IMR-90 (cell line): ENCODE measurements at regions not wholly inside any gene's neighbourhood (a gene's known extent, or its start where the extent isn't known, plus 50 kb on each side); places are given as distances from the start of the nearest gene placed in this dataset.

Experiments
- ATAC-seq: fragments of 200-7000 bp; cut with Tn5 transposase; 2 replicates; pipeline ENCODE4 v1.9.1; 2020; ENCODE audit warnings: low read depth, mild to moderate bottlenecking, moderate library complexity
- BruUV-seq: library from RNA; stranded (reverse); fragments of 400-500 nt; replicated peaks from 2 replicates; lab custom pipeline; 2021; lab: Mats Ljungman, UMichigan
- CTCF ChIA-PET: fragments of 300-600 bp; formaldehyde crosslinking; extraction: SDS; loops from one replicate; lab custom pipeline; 2021; ENCODE audit warnings: antibody characterized with exemption; lab: Yijun Ruan, JAX
- POLR2A ChIA-PET: fragments of 300-600 bp; sonication (Branson Sonifier 250); formaldehyde crosslinking; loops from one replicate; lab custom pipeline; 2022; ENCODE audit warnings: antibody characterized with exemption; ENCODE audit not compliant: unreplicated experiment; lab: Charles Lee
- DNase-seq: peaks from one replicate; pipeline ENCODE4 v3.0.0; 2013
- H2AFZ ChIP-seq: replicated peaks from 2 replicates; pipeline ENCODE3; 2013; ENCODE audit warnings: low read length, mild to moderate bottlenecking; ENCODE audit not compliant: poor library complexity
- H2AK5ac ChIP-seq: 2 replicates; pipeline ENCODE4 v1.6.1; 2013; ENCODE audit warnings: low read depth, low read length, inconsistent platforms
- H2AK9ac ChIP-seq: replicated peaks from 2 replicates; pipeline ENCODE3; 2013; ENCODE audit warnings: mild to moderate bottlenecking, low read depth, low read length, moderate library complexity; ENCODE audit not compliant: poor library complexity
- H2BK120ac ChIP-seq: 2 replicates; pipeline ENCODE4 v1.6.1; 2013; ENCODE audit warnings: low read depth, low read length, inconsistent platforms
- H2BK15ac ChIP-seq: 3 replicates; pipeline ENCODE4 v1.6.1; 2013; ENCODE audit warnings: low read depth, low read length, inconsistent platforms
- H2BK20ac ChIP-seq: 2 replicates; pipeline ENCODE4 v1.6.1; 2013; ENCODE audit warnings: low read depth, mild to moderate bottlenecking, inconsistent platforms, low read length, moderate library complexity
- H2BK5ac ChIP-seq: 2 replicates; pipeline ENCODE4 v1.6.1; 2013; ENCODE audit warnings: mild to moderate bottlenecking, low read depth, low read length, inconsistent platforms; ENCODE audit not compliant: poor library complexity, severe bottlenecking
- H3K14ac ChIP-seq: replicated peaks from 2 replicates; pipeline ENCODE4 v1.6.1; 2013; ENCODE audit warnings: low read depth, low read length, inconsistent platforms
- H3K18ac ChIP-seq: 2 replicates; pipeline ENCODE4 v1.6.1; 2013; ENCODE audit warnings: low read depth, low read length, control low read depth
- H3K23ac ChIP-seq: 2 replicates; pipeline ENCODE4 v1.6.1; 2013; ENCODE audit warnings: low read depth, low read length, inconsistent platforms
- H3K27ac ChIP-seq: 2 replicates; pipeline ENCODE4 v1.5.1; 2013; ENCODE audit warnings: mild to moderate bottlenecking, control low read depth, low read length; ENCODE audit not compliant: insufficient read depth
- H3K27me3 ChIP-seq: 2 replicates; pipeline ENCODE4 v1.6.1; 2013; ENCODE audit warnings: low read length; ENCODE audit not compliant: control insufficient read depth, insufficient read depth
- H3K36me3 ChIP-seq: 2 replicates; pipeline ENCODE4 v1.6.1; 2013; ENCODE audit warnings: low read length, mixed read lengths; ENCODE audit not compliant: control insufficient read depth, insufficient read depth
- H3K4ac ChIP-seq: 2 replicates; pipeline ENCODE4 v1.6.1; 2013; ENCODE audit warnings: low read depth, low read length, inconsistent platforms
- H3K4me1 ChIP-seq: 2 replicates; pipeline ENCODE4 v1.6.1; 2013; ENCODE audit warnings: low read length, mixed read lengths; ENCODE audit not compliant: control insufficient read depth, insufficient read depth
- H3K4me2 ChIP-seq: 2 replicates; pipeline ENCODE4 v1.6.1; 2013; ENCODE audit warnings: low read depth, mild to moderate bottlenecking, control low read depth, low read length, moderate library complexity
- H3K4me3 ChIP-seq: 2 replicates; pipeline ENCODE4 v1.5.1; 2013; ENCODE audit warnings: low read depth, mild to moderate bottlenecking, control low read depth, low read length, moderate library complexity; ENCODE audit not compliant: insufficient read depth
- H3K56ac ChIP-seq: 2 replicates; pipeline ENCODE4 v1.6.1; 2013; ENCODE audit warnings: low read length, inconsistent platforms; ENCODE audit not compliant: insufficient read depth; ENCODE audit errors: extremely low read depth
- H3K79me1 ChIP-seq, 2 experiments: 2 replicates each; pipeline ENCODE4 v1.6.1; 2013; ENCODE audit warnings: low read length in 2 of 2, inconsistent platforms in 1 of 2, low read depth in 1 of 2
- H3K9ac ChIP-seq: 2 replicates; pipeline ENCODE4 v1.6.1; 2013; ENCODE audit warnings: low read depth, low read length, control low read depth
- H3K9me1 ChIP-seq: 2 replicates; pipeline ENCODE4 v1.6.1; 2013; ENCODE audit warnings: low read length, inconsistent platforms; ENCODE audit not compliant: insufficient read depth
- H3K9me3 ChIP-seq: 2 replicates; pipeline ENCODE4 v1.6.1; 2013; ENCODE audit warnings: low read length; ENCODE audit not compliant: control insufficient read depth, insufficient read depth
- H4K20me1 ChIP-seq: 2 replicates; pipeline ENCODE4 v1.6.1; 2013; ENCODE audit warnings: low read length, inconsistent platforms; ENCODE audit not compliant: insufficient read depth
- H4K5ac ChIP-seq: 2 replicates; pipeline ENCODE4 v1.6.1; 2013; ENCODE audit warnings: mild to moderate bottlenecking, low read depth, low read length, control low read depth
- H4K8ac ChIP-seq, 2 experiments: 2 replicates each; pipeline ENCODE4 v1.6.1; 2013; ENCODE audit warnings: low read depth in 2 of 2, low read length in 2 of 2, control low read depth in 1 of 2, inconsistent platforms in 1 of 2
- H4K91ac ChIP-seq: 2 replicates; pipeline ENCODE4 v1.6.1; 2013; ENCODE audit warnings: low read depth, low read length, inconsistent platforms; ENCODE audit not compliant: insufficient read depth
- WGBS, 2 experiments: methylation state at CpG; one replicate each; pipeline versions ENCODE4 v1.1.5 to v1.1.7; 2013; ENCODE audit warnings: missing lambda C conversion rate in 2 of 2; ENCODE audit not compliant: insufficient read length in 1 of 2; ENCODE audit errors: extremely low coverage in 2 of 2; 5-methylcytosine and 5-hydroxymethylcytosine counted together
- dilution Hi-C: fragments of 300-500 bp; cut with HindIII; formaldehyde crosslinking; loops from one replicate; pipeline ENCODE4 v1.14.3; 2018; ENCODE audit warnings: low sequenced_read_pairs; ENCODE audit not compliant: unreplicated experiment
- in situ Hi-C: fragments of 300-500 bp; cut with MboI; formaldehyde crosslinking; loops from 3 replicates; pipeline ENCODE4 v1.14.3; 2019; ENCODE audit warnings: low sequenced_read_pairs, inconsistent platforms, mixed read lengths
- intact Hi-C: fragments of 100-400 bp; cut with micrococcal nuclease; formaldehyde crosslinking; loops from 2 replicates; pipeline ENCODE4 v1.10.0; 2022
- TF ChIP-seq, protein P1 (sequence below): conservative IDR thresholded peaks from 2 replicates; pipeline ENCODE4 v1.5.1; 2012; ENCODE audit warnings: mild to moderate bottlenecking, low read depth, low read length, improper control_type of control experiment
- TF ChIP-seq, protein P2 (sequence below): fragments of 150-350 bp; IDR thresholded peaks from 2 replicates; pipeline ENCODE4 v1.6.1; 2017; ENCODE audit warnings: mild to moderate bottlenecking, antibody characterized with exemption, low read length, low read depth

DNA sequence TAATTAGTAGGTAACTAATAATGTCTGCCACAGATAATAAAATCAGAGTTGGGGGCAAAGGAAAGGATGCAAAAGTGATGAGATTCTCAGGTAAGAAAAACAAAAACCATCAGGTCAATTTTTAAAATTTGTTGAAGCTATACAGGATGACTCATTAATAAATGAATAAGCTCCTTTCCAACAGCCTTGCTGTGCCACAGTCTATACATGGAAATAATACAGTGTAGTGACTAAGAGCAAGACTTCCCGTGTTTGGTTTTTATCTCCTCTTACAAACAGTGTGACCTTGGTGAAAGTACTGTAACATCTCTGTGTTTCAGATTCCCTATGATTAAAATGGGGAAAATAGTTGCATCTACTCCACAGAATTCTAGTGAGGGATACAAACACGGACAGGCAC is 331.6 kb downstream of the PYDC2 start:
- no peak overlapping the region for H3K4ac ChIP-seq
- H2AFZ ChIP-seq, result no peak overlapping the region
- BruUV-seq, result no TSS peak
- no peak overlapping the region for H2BK15ac ChIP-seq
- DNase-seq, result no peak
- TF ChIP-seq, protein P1, sequence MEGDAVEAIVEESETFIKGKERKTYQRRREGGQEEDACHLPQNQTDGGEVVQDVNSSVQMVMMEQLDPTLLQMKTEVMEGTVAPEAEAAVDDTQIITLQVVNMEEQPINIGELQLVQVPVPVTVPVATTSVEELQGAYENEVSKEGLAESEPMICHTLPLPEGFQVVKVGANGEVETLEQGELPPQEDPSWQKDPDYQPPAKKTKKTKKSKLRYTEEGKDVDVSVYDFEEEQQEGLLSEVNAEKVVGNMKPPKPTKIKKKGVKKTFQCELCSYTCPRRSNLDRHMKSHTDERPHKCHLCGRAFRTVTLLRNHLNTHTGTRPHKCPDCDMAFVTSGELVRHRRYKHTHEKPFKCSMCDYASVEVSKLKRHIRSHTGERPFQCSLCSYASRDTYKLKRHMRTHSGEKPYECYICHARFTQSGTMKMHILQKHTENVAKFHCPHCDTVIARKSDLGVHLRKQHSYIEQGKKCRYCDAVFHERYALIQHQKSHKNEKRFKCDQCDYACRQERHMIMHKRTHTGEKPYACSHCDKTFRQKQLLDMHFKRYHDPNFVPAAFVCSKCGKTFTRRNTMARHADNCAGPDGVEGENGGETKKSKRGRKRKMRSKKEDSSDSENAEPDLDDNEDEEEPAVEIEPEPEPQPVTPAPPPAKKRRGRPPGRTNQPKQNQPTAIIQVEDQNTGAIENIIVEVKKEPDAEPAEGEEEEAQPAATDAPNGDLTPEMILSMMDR, result no peak
- TF ChIP-seq, protein P2, sequence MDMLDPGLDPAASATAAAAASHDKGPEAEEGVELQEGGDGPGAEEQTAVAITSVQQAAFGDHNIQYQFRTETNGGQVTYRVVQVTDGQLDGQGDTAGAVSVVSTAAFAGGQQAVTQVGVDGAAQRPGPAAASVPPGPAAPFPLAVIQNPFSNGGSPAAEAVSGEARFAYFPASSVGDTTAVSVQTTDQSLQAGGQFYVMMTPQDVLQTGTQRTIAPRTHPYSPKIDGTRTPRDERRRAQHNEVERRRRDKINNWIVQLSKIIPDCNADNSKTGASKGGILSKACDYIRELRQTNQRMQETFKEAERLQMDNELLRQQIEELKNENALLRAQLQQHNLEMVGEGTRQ, result no peak
- no peaks in the 10 kb centered on the region for H4K20me1 ChIP-seq
- H3K4me3 ChIP-seq, result no peak overlapping the region
- in situ Hi-C loops (no loop called here), intact Hi-C loops (no loop called here), dilution Hi-C loops (no loop called here)
- H4K91ac ChIP-seq, result no peak overlapping the region
- no peak overlapping the region for H3K18ac ChIP-seq
- no peak for ATAC-seq
- H2AK5ac ChIP-seq, result no peak overlapping the region
- no peak overlapping the region for H3K9ac ChIP-seq
- no peak overlapping the region for H2BK20ac ChIP-seq
- no peak overlapping the region for H2BK120ac ChIP-seq
- H3K27me3 ChIP-seq, result no peaks in the 10 kb centered on the region
- ChIA-PET POLR2A (no interaction called here), CTCF (interaction anchor here (0.6 kb wide), 2 partner anchors 283 to 376 kb away, joined by 3 to 4 read pairs; no protein-coding TSS in a partner anchor)
- no peak overlapping the region for H4K5ac ChIP-seq
- no peak overlapping the region for H3K14ac ChIP-seq
- no peak overlapping the region for H4K8ac ChIP-seq
- no peaks in the 10 kb centered on the region for H3K9me1 ChIP-seq
- no peaks in the 10 kb centered on the region for H3K36me3 ChIP-seq
- H3K27ac ChIP-seq, result no peak overlapping the region
- H3K56ac ChIP-seq, result no peak overlapping the region
- H2AK9ac ChIP-seq, result no peak overlapping the region
- no peak overlapping the region for H3K23ac ChIP-seq
- H3K4me1 ChIP-seq, result no peaks in the 10 kb centered on the region
- peaks cover 8% of the 10 kb centered on the region for H3K9me3 ChIP-seq
- H3K4me2 ChIP-seq, result no peak overlapping the region
- WGBS, 2 experiments, result no CpG with 5 or more reads among the region's 2 CpGs
- no peak overlapping the region for H2BK5ac ChIP-seq
- H3K79me1 ChIP-seq, result no peaks in the 10 kb centered on the region
